Fibroblast of villous mesenchyme (primary cell): ENCODE measurements at regions not wholly inside any gene's neighbourhood (a gene's known extent, or its start where the extent isn't known, plus 50 kb on each side); places are given as distances from the start of the nearest gene placed in this dataset.
"Not testable (repeated sequence)": the region's sequence is repeated elsewhere in the genome, so short reads cannot be mapped to it uniquely, and the experiment has no call there.

Experiments
- DNase-seq: peaks from one replicate; pipeline ENCODE4 v3.0.0-alpha.2; 2010; ENCODE audit warnings: low read depth
- H3K4me3 ChIP-seq: 2 replicates; pipeline ENCODE4 v1.5.1; 2011; ENCODE audit warnings: low read depth, mild to moderate bottlenecking, low read length
- CTCF ChIP-seq: IDR thresholded peaks from 2 replicates; pipeline ENCODE4 v1.5.1; 2012; ENCODE audit warnings: low read depth, mild to moderate bottlenecking, low read length; ENCODE audit not compliant: insufficient read depth

GRCh38 chr4:64822405-64822804 lies 413.2 kb upstream of the TECRL start:
- H3K4me3 ChIP-seq: no peak overlapping the region
- DNase-seq: no peak
- no peak for TF ChIP-seq CTCF

- no peak for DNase-seq
- no peak overlapping the region for H3K4me3 ChIP-seq
- no peak for TF ChIP-seq CTCF
These were observed 412.1 kb upstream of the TECRL start for GRCh38 chr4:64821219-64821976.

GRCh38 chr4:64814616-64815015 lies 405.4 kb upstream of the TECRL start:
- no peak overlapping the region for H3K4me3 ChIP-seq
- TF ChIP-seq CTCF: no peak
- DNase-seq: no peak

- no peak overlapping the region for H3K4me3 ChIP-seq
- TF ChIP-seq CTCF: no peak
- no peak for DNase-seq
These were observed 398.6 kb upstream of the TECRL start for GRCh38 chr4:64807821-64808220.

GRCh38 chr4:64799751-64800150 lies 390.5 kb upstream of the TECRL start:
- TF ChIP-seq CTCF: no peak
- H3K4me3 ChIP-seq: no peak overlapping the region
- no peak for DNase-seq

GRCh38 chr4:64798828-64799227 lies 389.6 kb upstream of the TECRL start:
- not testable (repeated sequence) for H3K4me3 ChIP-seq, DNase-seq

GRCh38 chr4:64796581-64796980 lies 387.3 kb upstream of the TECRL start:
- TF ChIP-seq CTCF: no peak
- no peak for DNase-seq

More at GRCh38 chr4:64796581-64796980, 387.3 kb upstream of the TECRL start:
- H3K4me3 ChIP-seq: no peak overlapping the region
